ENCODE measurements at regions not wholly inside any gene's neighbourhood (a gene's known extent, or its start where the extent isn't known, plus 50 kb on each side); places are given as distances from the start of the nearest gene placed in this dataset.

GRCh38 chr22:48391820-48392219 lies 1435.9 kb downstream of the BRD1 start:
- DNase-seq (ENCODE audit: low read depth in 3 of 3), result no peak

GRCh38 chr22:48391171-48391711 lies 1436.4 kb downstream of the BRD1 start:
- no peak for DNase-seq (ENCODE audit: low read depth in 3 of 3)

- DNase-seq (ENCODE audit: low read depth in 3 of 3), result no peak
These were observed 1437.8 kb downstream of the BRD1 start for GRCh38 chr22:48389916-48390315.

GRCh38 chr22:48382197-48382596 lies 1445.5 kb downstream of the BRD1 start:
- no peak for DNase-seq (ENCODE audit: low read depth in 3 of 3)

GRCh38 chr22:48380016-48380665 lies 1447.5 kb downstream of the BRD1 start:
- no peak for DNase-seq (ENCODE audit: low read depth in 3 of 3)

- no peak for DNase-seq (ENCODE audit: low read depth in 3 of 3)
These were observed 1448.3 kb downstream of the BRD1 start for GRCh38 chr22:48379371-48379770.

- no peak for DNase-seq (ENCODE audit: low read depth in 3 of 3)
These were observed 1449.0 kb downstream of the BRD1 start for GRCh38 chr22:48378673-48379072.

- DNase-seq (ENCODE audit: low read depth in 3 of 3), result no peak
These were observed 1450.5 kb downstream of the BRD1 start for GRCh38 chr22:48376936-48377712.

GRCh38 chr22:48376428-48376827 lies 1451.2 kb downstream of the BRD1 start:
- no peak for DNase-seq (ENCODE audit: low read depth in 3 of 3)

- DNase-seq (ENCODE audit: low read depth in 3 of 3), result no peak
These were observed 1454.0 kb downstream of the BRD1 start for GRCh38 chr22:48373626-48374173.

- DNase-seq (ENCODE audit: low read depth in 3 of 3), result no peak
These were observed 1455.3 kb downstream of the BRD1 start for GRCh38 chr22:48372390-48372789.

- DNase-seq (ENCODE audit: low read depth in 3 of 3), result no peak
These were observed 1456.3 kb downstream of the BRD1 start for GRCh38 chr22:48371391-48371790.

- DNase-seq (ENCODE audit: low read depth in 3 of 3), result no peak
These were observed 1457.0 kb downstream of the BRD1 start for GRCh38 chr22:48370508-48371325.

GRCh38 chr22:48369789-48370507 lies 1457.7 kb downstream of the BRD1 start:
- DNase-seq (ENCODE audit: low read depth in 3 of 3), result no peak

GRCh38 chr22:48368975-48369525 lies 1458.6 kb downstream of the BRD1 start:
- no peak for DNase-seq (ENCODE audit: low read depth in 3 of 3)

GRCh38 chr22:48367731-48368130 lies 1459.9 kb downstream of the BRD1 start:
- no peak for DNase-seq (ENCODE audit: low read depth in 3 of 3)

- no peak for DNase-seq (ENCODE audit: low read depth in 3 of 3)
These were observed 1461.1 kb downstream of the BRD1 start for GRCh38 chr22:48366591-48366990.

- DNase-seq (ENCODE audit: low read depth in 3 of 3), result no peak
These were observed 1461.6 kb downstream of the BRD1 start for GRCh38 chr22:48366056-48366455.

- no peak for DNase-seq (ENCODE audit: low read depth in 3 of 3)
These were observed 1462.3 kb downstream of the BRD1 start for GRCh38 chr22:48365386-48365785.

- no peak for DNase-seq (ENCODE audit: low read depth in 3 of 3)
These were observed 1464.8 kb downstream of the BRD1 start for GRCh38 chr22:48362721-48363404.
